NCI-H2227 treated with DMSO at 0.1 percent for 48 hours (cell line): ENCODE measurements at regions not wholly inside any gene's neighbourhood (a gene's known extent, or its start where the extent isn't known, plus 50 kb on each side); places are given as distances from the start of the nearest gene placed in this dataset.
"Not testable (repeated sequence)": the region's sequence is repeated elsewhere in the genome, so short reads cannot be mapped to it uniquely, and the experiment has no call there.

ENCODE experiments used
- DNase-seq: peaks from one replicate; lab custom pipeline; 2025; lab: John Stamatoyannopoulos, UW

- no peak for DNase-seq
These were observed 95.0 kb downstream of the TMEM17 start for GRCh38 chr2:62410926-62411456.

GRCh38 chr2:62410015-62410453, 96.0 kb downstream of the TMEM17 start:
- DNase-seq: no peak

GRCh38 chr2:62409442-62409841, 96.6 kb downstream of the TMEM17 start:
- DNase-seq: no peak

GRCh38 chr2:62408241-62408677, 97.7 kb downstream of the TMEM17 start:
- no peak for DNase-seq

- DNase-seq: no peak
These were observed 98.2 kb downstream of the TMEM17 start for GRCh38 chr2:62407838-62408237.

- no peak for DNase-seq
These were observed 98.6 kb downstream of the TMEM17 start for GRCh38 chr2:62407401-62407800.

- no peak for DNase-seq
These were observed 99.4 kb downstream of the TMEM17 start for GRCh38 chr2:62406573-62407043.

- no peak for DNase-seq
These were observed 101.1 kb downstream of the TMEM17 start for GRCh38 chr2:62404913-62405312.

- no peak for DNase-seq
These were observed 103.8 kb downstream of the TMEM17 start for GRCh38 chr2:62402156-62402555.

GRCh38 chr2:62398356-62398755, 107.6 kb downstream of the TMEM17 start:
- DNase-seq: no peak

GRCh38 chr2:62396880-62397279, 109.1 kb downstream of the TMEM17 start:
- no peak for DNase-seq

- no peak for DNase-seq
These were observed 112.7 kb downstream of the TMEM17 start for GRCh38 chr2:62393293-62393692.

- DNase-seq: no peak
These were observed 114.3 kb downstream of the TMEM17 start for GRCh38 chr2:62391696-62392095.

- not testable (repeated sequence) for DNase-seq
These were observed 119.6 kb downstream of the TMEM17 start for GRCh38 chr2:62386378-62386777.

GRCh38 chr2:62383846-62384245, 122.1 kb downstream of the TMEM17 start:
- DNase-seq: no peak

GRCh38 chr2:62382757-62383156, 123.2 kb downstream of the TMEM17 start:
- no peak for DNase-seq

GRCh38 chr2:62382122-62382521, 123.9 kb downstream of the TMEM17 start:
- DNase-seq: no peak

GRCh38 chr2:62381656-62382055, 124.3 kb downstream of the TMEM17 start:
- no peak for DNase-seq

- DNase-seq: no peak
These were observed 126.4 kb downstream of the TMEM17 start for GRCh38 chr2:62379566-62379965.

GRCh38 chr2:62375113-62375420, 130.9 kb downstream of the TMEM17 start:
- no peak for DNase-seq

- DNase-seq: no peak
These were observed 131.5 kb downstream of the TMEM17 start for GRCh38 chr2:62374301-62375112.

GRCh38 chr2:62372824-62373223, 133.2 kb downstream of the TMEM17 start:
- no peak for DNase-seq

- no peak for DNase-seq
These were observed 135.4 kb downstream of the TMEM17 start for GRCh38 chr2:62370321-62371250.
